AG09309 (cell line): ENCODE measurements at regions not wholly inside any gene's neighbourhood (a gene's known extent, or its start where the extent isn't known, plus 50 kb on each side); places are given as distances from the start of the nearest gene placed in this dataset.
A peak's percentile ranks its signal among the peaks of the same experiment; 100 is the strongest.

Experiments
- DNase-seq: peaks from one replicate; pipeline ENCODE4 v3.0.0-alpha.2; 2010; ENCODE audit warnings: low read depth
- H3K4me3 ChIP-seq: 2 replicates; pipeline ENCODE4 v1.5.1; 2011; ENCODE audit warnings: mild to moderate bottlenecking, low read depth, low read length, moderate library complexity; ENCODE audit not compliant: control insufficient read depth
- TF ChIP-seq, protein P1 (sequence below): IDR thresholded peaks from 2 replicates; pipeline ENCODE4 v1.5.1; 2011; ENCODE audit warnings: mild to moderate bottlenecking, low read depth, low read length, inconsistent platforms; ENCODE audit not compliant: insufficient read depth, control insufficient read depth; ENCODE audit errors: missing control alignments

DNA sequence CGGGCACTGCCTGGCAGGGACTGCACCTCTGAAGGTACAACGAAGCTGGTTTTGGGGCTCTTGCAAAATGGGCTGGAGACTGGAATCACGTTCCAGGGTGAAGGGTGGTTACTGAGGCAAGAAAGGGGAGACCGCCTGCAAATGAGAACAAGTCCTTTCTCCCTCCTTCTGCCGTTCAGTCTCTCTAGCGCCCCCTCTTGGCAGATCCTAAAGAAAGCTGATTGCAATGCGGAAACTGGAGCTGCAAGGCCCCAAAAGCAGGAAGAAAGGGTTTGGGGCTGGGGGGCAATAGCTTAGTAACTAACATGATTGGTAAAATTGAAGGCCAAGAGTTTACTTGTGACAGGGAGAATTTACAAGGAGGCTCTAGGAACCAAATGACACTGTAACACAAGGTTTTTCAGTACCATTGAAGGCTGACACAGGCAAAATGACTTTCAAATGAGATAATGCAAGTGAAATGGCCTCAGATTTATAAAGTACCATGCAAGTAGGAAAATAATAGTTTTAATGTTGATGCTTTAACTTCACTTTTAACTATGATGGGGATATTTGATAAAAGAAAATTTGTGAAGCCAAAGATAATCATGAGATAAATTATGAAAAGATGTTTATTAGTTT, 222.7 kb upstream of the HAND2 start:
- no peak overlapping the region for H3K4me3 ChIP-seq
- TF ChIP-seq, protein P1, sequence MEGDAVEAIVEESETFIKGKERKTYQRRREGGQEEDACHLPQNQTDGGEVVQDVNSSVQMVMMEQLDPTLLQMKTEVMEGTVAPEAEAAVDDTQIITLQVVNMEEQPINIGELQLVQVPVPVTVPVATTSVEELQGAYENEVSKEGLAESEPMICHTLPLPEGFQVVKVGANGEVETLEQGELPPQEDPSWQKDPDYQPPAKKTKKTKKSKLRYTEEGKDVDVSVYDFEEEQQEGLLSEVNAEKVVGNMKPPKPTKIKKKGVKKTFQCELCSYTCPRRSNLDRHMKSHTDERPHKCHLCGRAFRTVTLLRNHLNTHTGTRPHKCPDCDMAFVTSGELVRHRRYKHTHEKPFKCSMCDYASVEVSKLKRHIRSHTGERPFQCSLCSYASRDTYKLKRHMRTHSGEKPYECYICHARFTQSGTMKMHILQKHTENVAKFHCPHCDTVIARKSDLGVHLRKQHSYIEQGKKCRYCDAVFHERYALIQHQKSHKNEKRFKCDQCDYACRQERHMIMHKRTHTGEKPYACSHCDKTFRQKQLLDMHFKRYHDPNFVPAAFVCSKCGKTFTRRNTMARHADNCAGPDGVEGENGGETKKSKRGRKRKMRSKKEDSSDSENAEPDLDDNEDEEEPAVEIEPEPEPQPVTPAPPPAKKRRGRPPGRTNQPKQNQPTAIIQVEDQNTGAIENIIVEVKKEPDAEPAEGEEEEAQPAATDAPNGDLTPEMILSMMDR, result peak; percentile 49
- no peak for DNase-seq

GRCh38 chr4:173748353-173748752, 218.3 kb upstream of the HAND2 start:
- no peak for DNase-seq
- no peak overlapping the region for H3K4me3 ChIP-seq
- TF ChIP-seq, protein P1, result peak; percentile 27

- TF ChIP-seq, protein P1, result no peak
- no peak for DNase-seq
- no peak overlapping the region for H3K4me3 ChIP-seq
Observed at GRCh38 chr4:173747537-173748257, 217.7 kb upstream of the HAND2 start.

DNA sequence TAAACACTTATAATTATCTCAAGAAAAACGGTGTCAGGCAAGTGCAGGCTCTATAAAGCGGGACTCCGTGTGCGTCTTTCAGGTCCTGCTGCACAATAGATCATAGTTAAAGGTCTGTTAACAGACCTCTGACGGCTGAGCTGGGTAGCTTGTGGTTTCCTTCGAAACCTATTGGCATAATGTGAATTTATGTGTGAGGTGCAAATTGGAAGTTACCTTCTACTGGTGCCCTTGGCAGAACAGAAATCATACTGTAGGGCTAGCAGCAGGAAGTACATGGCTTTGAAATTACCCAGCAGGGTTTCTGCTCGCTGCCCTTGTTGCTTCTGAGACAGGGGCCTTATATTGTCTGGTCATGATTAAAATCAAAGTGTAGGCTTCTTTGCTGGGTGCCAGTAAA, 216.4 kb upstream of the HAND2 start:
- DNase-seq, result no peak
- no peak overlapping the region for H3K4me3 ChIP-seq
- TF ChIP-seq, protein P1, result no peak

- DNase-seq, result no peak
- no peak overlapping the region for H3K4me3 ChIP-seq
- TF ChIP-seq, protein P1, result no peak
Observed at GRCh38 chr4:173745765-173746164, 215.7 kb upstream of the HAND2 start.

GRCh38 chr4:173736840-173737239, 206.8 kb upstream of the HAND2 start:
- no peak overlapping the region for H3K4me3 ChIP-seq
- TF ChIP-seq, protein P1, result no peak
- no peak for DNase-seq
